ENCODE measurements at regions not wholly inside any gene's neighbourhood (a gene's known extent, or its start where the extent isn't known, plus 50 kb on each side); places are given as distances from the start of the nearest gene placed in this dataset.

DNA sequence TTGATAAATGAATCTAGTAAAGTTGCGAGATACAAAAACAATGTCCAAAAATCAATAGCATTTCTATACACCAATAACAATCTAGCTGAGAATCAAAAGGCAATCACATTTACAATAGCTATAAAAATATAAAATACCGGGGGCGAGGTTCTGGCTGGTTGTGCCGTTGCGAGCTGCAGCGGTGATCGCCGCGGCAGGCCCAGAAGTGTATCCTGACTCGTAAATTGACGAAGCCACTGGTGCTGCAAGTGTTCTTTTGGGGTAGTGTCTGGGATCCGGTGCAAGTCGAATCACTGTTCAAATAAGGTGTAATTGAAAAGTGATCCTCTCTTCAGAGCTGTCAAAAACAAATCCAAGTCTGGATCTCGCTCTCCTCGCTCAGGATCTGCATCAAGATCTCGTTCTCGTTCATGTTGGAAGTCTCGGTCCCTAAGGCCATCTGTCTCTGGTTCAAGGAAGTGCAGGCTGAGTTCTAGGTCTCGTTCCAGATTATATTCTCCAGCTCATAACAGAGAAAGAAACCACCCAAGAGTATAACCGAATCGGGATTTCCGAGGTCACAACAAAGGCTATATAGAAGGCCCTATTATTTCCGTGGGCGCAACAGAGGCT lies 80.1 kb upstream of the STT3B start:
- Histone ChIP-seq H3K4me1 (ENCODE audit: insufficient read depth, low read length) (peaks cover 6% of the 10 kb centered on the region; the same call in 1 of the 2 replicates), H3K36me3 (replicated peaks in 1 of 2; ENCODE audit: control insufficient read depth in 1 of 2, insufficient read depth in 2 of 2, low read length in 2 of 2) (no peaks in the 10 kb centered on the region), H3K4me2 (ENCODE audit: low read depth, low read length) (no peak overlapping the region), H2AFZ (ENCODE audit: low read length) (no peak overlapping the region), H3K27ac (ENCODE audit: extremely low read length, insufficient read depth, low read length) (no peak overlapping the region), H3K79me2 (ENCODE audit: insufficient read depth, low read length) (no peaks in the 10 kb centered on the region), H3K27me3 (ENCODE audit: control insufficient read depth in 1 of 2, insufficient read depth in 2 of 2, low read length in 2 of 2) (peaks cover 0 to 9% of the 10 kb centered on the region in 2 experiments; a peak in 2 of 5 replicates), H3K4me3 (replicated peaks in 1 of 3; ENCODE audit: insufficient read depth in 1 of 3, low read depth in 2 of 3, low read length in 3 of 3) (no peak overlapping the region), H3K9ac (ENCODE audit: insufficient read depth, low read depth, low read length) (no peak overlapping the region), H3K9me3 (ENCODE audit: low read length) (no peaks in the 10 kb centered on the region), H4K20me1 (ENCODE audit: insufficient read depth, low read length) (no peaks in the 10 kb centered on the region)
- CTCF ChIA-PET (ENCODE audit: low intra/inter-chr PET ratio, low total read pairs): no interaction called here
- DNase-seq (ENCODE audit: low spot score): no peak
- POLR2A ChIA-PET: no interaction called here
- intact Hi-C loops (cut with micrococcal nuclease; ENCODE audit: unreplicated experiment) (no loop called here), in situ Hi-C loops (cut with HindIII; ENCODE audit: extremely low pct_ligation_motif_present, low pct_unique_long_range_greater_than_20kb) (loop anchor here (25.0 kb wide), 1 partner anchor 665 kb away; no protein-coding TSS in a partner anchor)
- no peak for FAIRE-seq
- TF ChIP-seq ZNF251 (CRISPR knock-in tag; IDR thresholded peaks at IDR 0.05) (no peak), ZSCAN22 (CRISPR knock-in tag; IDR thresholded peaks at IDR 0.05) (no peak), ONECUT2 (CRISPR knock-in tag; IDR thresholded peaks at IDR 0.05) (no peak), NFKB2 (CRISPR knock-in tag; IDR thresholded peaks at IDR 0.05; ENCODE audit: borderline replicate concordance) (no peak), PHF5A (CRISPR knock-in tag; IDR thresholded peaks at IDR 0.05; ENCODE audit: low read depth, unreplicated experiment) (no peak), ZNF160 (CRISPR knock-in tag; IDR thresholded peaks at IDR 0.05) (no peak)
- TF ChIP-seq, protein P1, sequence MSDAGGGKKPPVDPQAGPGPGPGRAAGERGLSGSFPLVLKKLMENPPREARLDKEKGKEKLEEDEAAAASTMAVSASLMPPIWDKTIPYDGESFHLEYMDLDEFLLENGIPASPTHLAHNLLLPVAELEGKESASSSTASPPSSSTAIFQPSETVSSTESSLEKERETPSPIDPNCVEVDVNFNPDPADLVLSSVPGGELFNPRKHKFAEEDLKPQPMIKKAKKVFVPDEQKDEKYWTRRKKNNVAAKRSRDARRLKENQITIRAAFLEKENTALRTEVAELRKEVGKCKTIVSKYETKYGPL (CRISPR knock-in tag; IDR thresholded peaks at IDR 0.05): no peak
- TF ChIP-seq, protein P2, sequence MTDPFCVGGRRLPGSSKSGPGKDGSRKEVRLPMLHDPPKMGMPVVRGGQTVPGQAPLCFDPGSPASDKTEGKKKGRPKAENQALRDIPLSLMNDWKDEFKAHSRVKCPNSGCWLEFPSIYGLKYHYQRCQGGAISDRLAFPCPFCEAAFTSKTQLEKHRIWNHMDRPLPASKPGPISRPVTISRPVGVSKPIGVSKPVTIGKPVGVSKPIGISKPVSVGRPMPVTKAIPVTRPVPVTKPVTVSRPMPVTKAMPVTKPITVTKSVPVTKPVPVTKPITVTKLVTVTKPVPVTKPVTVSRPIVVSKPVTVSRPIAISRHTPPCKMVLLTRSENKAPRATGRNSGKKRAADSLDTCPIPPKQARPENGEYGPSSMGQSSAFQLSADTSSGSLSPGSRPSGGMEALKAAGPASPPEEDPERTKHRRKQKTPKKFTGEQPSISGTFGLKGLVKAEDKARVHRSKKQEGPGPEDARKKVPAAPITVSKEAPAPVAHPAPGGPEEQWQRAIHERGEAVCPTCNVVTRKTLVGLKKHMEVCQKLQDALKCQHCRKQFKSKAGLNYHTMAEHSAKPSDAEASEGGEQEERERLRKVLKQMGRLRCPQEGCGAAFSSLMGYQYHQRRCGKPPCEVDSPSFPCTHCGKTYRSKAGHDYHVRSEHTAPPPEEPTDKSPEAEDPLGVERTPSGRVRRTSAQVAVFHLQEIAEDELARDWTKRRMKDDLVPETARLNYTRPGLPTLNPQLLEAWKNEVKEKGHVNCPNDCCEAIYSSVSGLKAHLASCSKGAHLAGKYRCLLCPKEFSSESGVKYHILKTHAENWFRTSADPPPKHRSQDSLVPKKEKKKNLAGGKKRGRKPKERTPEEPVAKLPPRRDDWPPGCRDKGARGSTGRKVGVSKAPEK (CRISPR knock-in tag; IDR thresholded peaks at IDR 0.05; ENCODE audit: borderline replicate concordance): no peak
- TF ChIP-seq, protein P3, sequence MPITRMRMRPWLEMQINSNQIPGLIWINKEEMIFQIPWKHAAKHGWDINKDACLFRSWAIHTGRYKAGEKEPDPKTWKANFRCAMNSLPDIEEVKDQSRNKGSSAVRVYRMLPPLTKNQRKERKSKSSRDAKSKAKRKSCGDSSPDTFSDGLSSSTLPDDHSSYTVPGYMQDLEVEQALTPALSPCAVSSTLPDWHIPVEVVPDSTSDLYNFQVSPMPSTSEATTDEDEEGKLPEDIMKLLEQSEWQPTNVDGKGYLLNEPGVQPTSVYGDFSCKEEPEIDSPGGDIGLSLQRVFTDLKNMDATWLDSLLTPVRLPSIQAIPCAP (CRISPR knock-in tag; IDR thresholded peaks at IDR 0.05; ENCODE audit: low read depth): no peak
- BruUV-seq (replicated peaks): no TSS peak
- no peak for ATAC-seq
- 74% methylated on average over 24 of the region's 24 CpGs for WGBS (ENCODE audit: low lambda C conversion rate)

All from HepG2 (cell line).